ENCODE measurements at regions not wholly inside any gene's neighbourhood (a gene's known extent, or its start where the extent isn't known, plus 50 kb on each side); places are given as distances from the start of the nearest gene placed in this dataset.

DNA sequence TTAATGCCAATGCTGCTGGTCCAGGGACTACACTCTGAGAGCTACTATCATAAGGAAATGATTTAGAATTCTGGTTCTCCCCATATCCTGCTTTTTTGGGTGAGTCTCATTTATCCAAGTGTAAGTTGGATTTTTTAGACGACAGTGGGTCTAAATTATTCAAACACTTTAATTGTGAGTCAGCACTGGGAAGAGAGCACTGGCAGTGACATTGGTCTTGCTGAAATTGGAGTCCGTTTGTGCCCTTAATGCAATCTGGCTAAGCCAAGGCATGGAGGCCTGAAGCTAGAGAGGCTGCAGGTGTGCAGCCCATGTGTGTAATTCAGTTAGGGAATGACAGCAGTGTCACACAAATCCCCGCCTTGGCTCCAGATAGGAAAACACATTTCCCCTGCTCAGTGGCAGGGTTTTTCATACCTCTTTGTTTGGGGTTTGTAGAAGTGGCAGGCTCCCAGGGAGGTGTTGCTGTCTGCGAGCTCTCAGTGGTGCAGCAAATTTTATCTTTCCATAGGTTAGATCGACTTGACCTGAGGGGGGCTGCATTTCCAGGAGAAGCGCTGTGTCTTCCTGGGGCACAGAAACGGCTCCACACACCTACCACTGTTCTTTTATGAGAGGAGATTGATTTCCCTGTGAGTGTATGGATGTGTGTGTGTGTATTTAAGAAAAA lies 197.7 kb downstream of the CD47 start (continued):
- TF ChIP-seq BCL3 (IDR thresholded peaks at IDR 0.05; ENCODE audit: borderline replicate concordance, insufficient read depth, low read depth, low read length, poor library complexity, severe bottlenecking) (no peak), POLR2AphosphoS5 (IDR thresholded peaks at IDR 0.05; ENCODE audit: low read length) (no peak), ZNF384 (IDR thresholded peaks at IDR 0.05; ENCODE audit: borderline replicate concordance, low read depth, low read length) (no peak)

DNA sequence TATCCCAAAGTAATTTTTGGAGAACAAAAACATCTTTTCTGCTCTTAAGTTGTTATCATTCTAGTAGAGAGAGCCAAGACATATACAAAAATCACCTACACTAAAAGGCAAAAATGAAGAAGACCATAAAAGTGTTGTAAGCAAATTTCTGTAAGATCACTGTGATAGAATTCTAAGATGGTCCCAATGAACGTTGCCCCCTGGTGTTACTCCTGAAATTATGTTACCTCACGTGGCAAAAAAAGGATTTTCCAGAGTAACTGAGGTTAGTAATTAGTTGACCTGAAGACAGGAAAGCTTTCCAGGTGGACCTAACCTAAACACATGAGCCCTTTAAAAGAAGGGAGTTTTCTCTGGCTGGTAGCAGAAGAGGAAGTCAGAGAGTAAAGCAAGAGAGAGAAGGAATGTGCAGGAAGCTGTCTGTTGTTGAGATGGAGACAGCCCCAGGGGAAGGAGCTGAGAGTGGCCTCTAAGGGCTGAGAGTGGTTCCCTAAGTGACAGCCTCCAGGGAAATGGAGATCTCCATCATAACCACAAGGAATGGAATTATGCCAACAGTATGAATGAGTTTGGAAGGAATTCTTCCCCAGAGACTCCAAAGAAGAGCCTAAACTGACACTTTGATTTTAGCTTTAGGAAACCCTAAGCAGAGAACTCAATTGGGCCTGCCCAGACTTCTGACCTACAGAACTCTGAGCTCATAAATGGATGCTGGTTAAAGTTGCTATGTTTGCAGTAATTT lies 205.9 kb downstream of the CD47 start:
- no peak for FAIRE-seq

More for the DNA sequence above, 205.9 kb downstream of the CD47 start:
- BruUV-seq (replicated peaks) = no TSS peak
- in situ Hi-C loops (cut with MboI) (no loop called here), intact Hi-C loops (cut with micrococcal nuclease; ENCODE audit: unreplicated experiment) (no loop called here)
- H3K9ac ChIP-seq (ENCODE audit: control insufficient read depth, insufficient read depth, low read length) = no peak overlapping the region
- H3K4me1 ChIP-seq (ENCODE audit: control insufficient read depth, insufficient read depth, low read length) = no peaks in the 10 kb centered on the region
- ATAC-seq = no peak
- no peak overlapping the region for H3K27ac ChIP-seq (ENCODE audit: control insufficient read depth, insufficient read depth)
- DNase-seq (ENCODE audit: low read depth, low spot score) = no peak
- H3K4me2 ChIP-seq (ENCODE audit: control insufficient read depth, insufficient read depth) = no peak overlapping the region
- no peaks in the 10 kb centered on the region for H3K27me3 ChIP-seq (replicated peaks in 1 of 2; ENCODE audit: control insufficient read depth in 2 of 2, insufficient read depth in 2 of 2, low read length in 1 of 2)
- SMC1A ChIA-PET (ENCODE audit: uncharacterized antibody, unreplicated experiment) = interaction anchor here (1.2 to 1.5 kb wide), 2 partner anchors 10 to 39 kb away, joined by 3 to 5 read pairs; no protein-coding TSS in a partner anchor
- no peak overlapping the region for H2AFZ ChIP-seq (ENCODE audit: control insufficient read depth, low read depth, low read length)
- H3K79me2 ChIP-seq (ENCODE audit: control insufficient read depth, insufficient read depth, low read length) = no peaks in the 10 kb centered on the region
- CTCF ChIA-PET = interaction anchor here (1.5 kb wide), 1 partner anchor 11 kb away, joined by 3 read pairs; no protein-coding TSS in a partner anchor
- RAD21 ChIA-PET (ENCODE audit: unreplicated experiment) = no interaction called here
- 0% methylated on average over 2 of the region's 2 CpGs for WGBS (ENCODE audit: insufficient coverage, insufficient replicate concordance, low lambda C conversion rate, missing lambda C conversion rate)
- no peaks in the 10 kb centered on the region for H4K20me1 ChIP-seq (ENCODE audit: control insufficient read depth, insufficient read depth)
- POLR2A ChIA-PET = interaction anchor here (0.6 kb wide), 1 partner anchor 457 kb away, joined by 3 read pairs; no protein-coding TSS in a partner anchor
- H3K4me3 ChIP-seq = no peak overlapping the region
- TF ChIP-seq SIN3A (IDR thresholded peaks at IDR 0.05; ENCODE audit: low read depth, low read length) (no peak), ZNF217 (IDR thresholded peaks at IDR 0.05) (no peak), CBX3 (IDR thresholded peaks at IDR 0.05; ENCODE audit: borderline replicate concordance, low read depth) (no peak), RUNX3 (IDR thresholded peaks at IDR 0.05; ENCODE audit: low read length) (no peak), JUND (IDR thresholded peaks at IDR 0.05; ENCODE audit: low read depth, low read length) (no peak), IKZF1 (conservative IDR thresholded peaks at IDR 0.05) (no peak)
- no peaks in the 10 kb centered on the region for H3K9me3 ChIP-seq (replicated peaks; ENCODE audit: control insufficient read depth, insufficient read depth, low read length)
- no peaks in the 10 kb centered on the region for H3K36me3 ChIP-seq (ENCODE audit: control insufficient read depth in 2 of 2, insufficient read depth in 2 of 2, low read length in 1 of 2)

Measured in GM12878 (cell line).